ENCODE measurements at regions not wholly inside any gene's neighbourhood (a gene's known extent, or its start where the extent isn't known, plus 50 kb on each side); places are given as distances from the start of the nearest gene placed in this dataset.

GRCh38 chr6:167208819-167209576 is 51.2 kb upstream of the GPR31 start:
- DNase-seq (ENCODE audit: low spot score) = no peak
- no peak for TF ChIP-seq CTCF (IDR thresholded peaks at IDR 0.05; ENCODE audit: borderline replicate concordance, control extremely low read depth, extremely low read depth, insufficient read depth, missing control alignments)
- in situ Hi-C loops (cut with MboI; ENCODE audit: low sequenced_read_pairs, unreplicated experiment) = no loop called here

GRCh38 chr6:167209577-167209975 is 51.8 kb upstream of the GPR31 start:
- TF ChIP-seq CTCF (IDR thresholded peaks at IDR 0.05; ENCODE audit: borderline replicate concordance, control extremely low read depth, extremely low read depth, insufficient read depth, missing control alignments) = no peak
- DNase-seq (ENCODE audit: low spot score) = no peak
- in situ Hi-C loops (cut with MboI; ENCODE audit: low sequenced_read_pairs, unreplicated experiment) = no loop called here

GRCh38 chr6:167210375-167211294 is 52.9 kb upstream of the GPR31 start:
- in situ Hi-C loops (cut with MboI; ENCODE audit: low sequenced_read_pairs, unreplicated experiment) = no loop called here
- TF ChIP-seq CTCF (IDR thresholded peaks at IDR 0.05; ENCODE audit: borderline replicate concordance, control extremely low read depth, extremely low read depth, insufficient read depth, missing control alignments) = no peak

GRCh38 chr6:167211295-167211648 is 53.5 kb upstream of the GPR31 start:
- TF ChIP-seq CTCF (IDR thresholded peaks at IDR 0.05; ENCODE audit: borderline replicate concordance, control extremely low read depth, extremely low read depth, insufficient read depth, missing control alignments) = no peak
- DNase-seq (ENCODE audit: low spot score) = no peak
- in situ Hi-C loops (cut with MboI; ENCODE audit: low sequenced_read_pairs, unreplicated experiment) = no loop called here

More at GRCh38 chr6:167210375-167211294, 52.9 kb upstream of the GPR31 start:
- no peak for DNase-seq (ENCODE audit: low spot score)

GRCh38 chr6:167211881-167212712 is 54.3 kb upstream of the GPR31 start:
- in situ Hi-C loops (cut with MboI; ENCODE audit: low sequenced_read_pairs, unreplicated experiment) = no loop called here

More at GRCh38 chr6:167211881-167212712, 54.3 kb upstream of the GPR31 start:
- TF ChIP-seq CTCF (IDR thresholded peaks at IDR 0.05; ENCODE audit: borderline replicate concordance, control extremely low read depth, extremely low read depth, insufficient read depth, missing control alignments) = no peak
- DNase-seq (ENCODE audit: low spot score) = no peak
